Thymus (tissue), 11 donors: ENCODE measurements at regions not wholly inside any gene's neighbourhood (a gene's known extent, or its start where the extent isn't known, plus 50 kb on each side); places are given as distances from the start of the nearest gene placed in this dataset.

ENCODE experiments used
- DNase-seq, 9 donors: peaks; one replicate each; pipeline ENCODE4 v3.0.0-alpha.2; 2013; ENCODE audit warnings: low spot score in 9 of 9, low read depth in 6 of 9, missing footprints in 1 of 9
- H3K27ac ChIP-seq, 2 donors: one replicate each; pipeline ENCODE4 v1.5.1; 2013; ENCODE audit warnings: control low read depth in 1 of 2, low read depth in 1 of 2, low read length in 1 of 2, mild to moderate bottlenecking in 1 of 2, moderate library complexity in 1 of 2
- H3K27me3 ChIP-seq, 2 donors: one replicate each; pipeline ENCODE4 v1.5.1; 2013; ENCODE audit warnings: low read length in 1 of 2; ENCODE audit not compliant: control insufficient read depth in 2 of 2, insufficient read depth in 1 of 2
- H3K36me3 ChIP-seq, 2 donors: one replicate each; pipeline ENCODE4 v1.5.1; 2013; ENCODE audit warnings: low read length in 1 of 2, mild to moderate bottlenecking in 1 of 2, moderate library complexity in 1 of 2; ENCODE audit not compliant: control insufficient read depth in 2 of 2, insufficient read depth in 2 of 2
- H3K4me1 ChIP-seq, 2 donors: one replicate each; pipeline ENCODE4 v1.5.1; 2013; ENCODE audit warnings: low read length in 2 of 2; ENCODE audit not compliant: control insufficient read depth in 2 of 2, insufficient read depth in 2 of 2
- H3K4me3 ChIP-seq, 2 donors: one replicate each; pipeline ENCODE4 v1.5.1; 2013; ENCODE audit warnings: low read length in 2 of 2, control low read depth in 1 of 2, mild to moderate bottlenecking in 1 of 2
- H3K9me3 ChIP-seq, 2 donors: one replicate each; pipeline ENCODE4 v1.5.1; 2013; ENCODE audit warnings: low read length in 1 of 2, mild to moderate bottlenecking in 1 of 2; ENCODE audit not compliant: control insufficient read depth in 2 of 2, insufficient read depth in 1 of 2
- WGBS: extraction: QIAGEN DNeasy Blood & Tissue Kit; methylation state at CpG from one replicate; pipeline ENCODE4 v1.1.7; 2013; 5-methylcytosine and 5-hydroxymethylcytosine counted together
- donor health status: healthy.

DNA sequence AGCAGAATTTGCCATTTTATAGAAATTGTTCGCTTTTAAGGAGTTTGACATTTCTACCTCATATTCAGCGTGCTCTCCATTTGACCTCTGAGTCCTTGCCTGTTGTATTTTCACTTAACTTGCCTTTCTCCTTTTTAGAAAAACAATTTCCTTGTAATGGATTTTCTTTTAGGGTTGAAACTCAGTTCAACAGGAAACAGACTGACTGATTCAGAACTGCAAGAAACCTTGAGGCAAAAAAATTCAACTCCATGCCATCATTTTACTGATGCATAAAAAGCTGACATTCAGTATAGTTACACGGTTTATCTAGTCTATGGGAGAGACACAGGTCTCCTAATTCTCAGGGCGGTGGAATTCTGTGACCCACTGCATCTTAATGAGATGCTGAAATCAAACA lies 59.8 kb downstream of the MRPS30 start:
- Histone ChIP-seq H3K27me3 (no peaks in the 10 kb centered on the region), H3K9me3 (no peaks in the 10 kb centered on the region), H3K36me3 (no peaks in the 10 kb centered on the region), H3K4me1 (no peaks in the 10 kb centered on the region), H3K27ac (no peak overlapping the region), H3K4me3 (no peak overlapping the region)
- WGBS: 75% methylated on average over 4 of the region's 4 CpGs
- DNase-seq: no peak

DNA sequence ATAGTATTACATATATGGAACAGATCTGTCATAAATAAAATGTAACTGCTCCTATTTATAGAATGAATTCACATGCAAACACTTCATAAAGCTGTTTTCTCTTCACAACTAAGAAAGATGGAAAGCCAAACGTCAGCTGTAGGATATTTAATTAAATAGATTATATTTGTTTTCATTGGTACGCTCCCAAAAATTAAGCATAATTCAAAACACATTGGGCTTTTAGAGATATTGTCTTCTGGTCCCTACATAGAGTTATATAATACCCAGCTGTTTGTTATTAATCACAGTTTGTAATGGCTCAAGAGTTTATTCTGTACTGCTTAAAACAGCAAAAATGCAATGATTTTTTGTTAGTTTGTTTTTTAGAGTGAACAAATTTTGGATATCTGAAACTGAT lies 61.2 kb downstream of the MRPS30 start:
- no peaks in the 10 kb centered on the region for H3K27me3 ChIP-seq
- no peak for DNase-seq
- no peaks in the 10 kb centered on the region for H3K4me1 ChIP-seq
- H3K27ac ChIP-seq: no peak overlapping the region
- WGBS: 87% methylated on average over 2 of the region's 2 CpGs
- H3K36me3 ChIP-seq: no peaks in the 10 kb centered on the region
- no peak overlapping the region for H3K4me3 ChIP-seq
- no peaks in the 10 kb centered on the region for H3K9me3 ChIP-seq

DNA sequence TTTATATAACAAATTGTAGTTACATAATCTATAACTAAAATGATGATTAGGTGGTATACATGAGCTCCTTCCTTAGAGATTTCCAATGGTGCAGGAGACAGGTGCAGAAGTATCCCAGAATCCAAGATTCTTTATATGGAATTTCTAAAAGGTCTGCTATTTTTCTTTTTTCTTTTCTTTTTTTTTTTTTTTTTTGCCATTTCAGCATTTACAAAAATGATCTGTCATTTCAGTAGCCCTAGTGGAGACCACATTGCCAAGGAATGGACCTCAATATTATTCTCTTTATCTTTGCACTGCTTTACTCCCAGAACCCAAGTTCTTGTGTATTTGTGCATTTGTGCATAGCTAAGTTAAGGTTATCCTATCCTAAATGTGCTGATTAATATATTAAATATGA lies 61.7 kb downstream of the MRPS30 start:
- no peaks in the 10 kb centered on the region for H3K4me1 ChIP-seq

DNA sequence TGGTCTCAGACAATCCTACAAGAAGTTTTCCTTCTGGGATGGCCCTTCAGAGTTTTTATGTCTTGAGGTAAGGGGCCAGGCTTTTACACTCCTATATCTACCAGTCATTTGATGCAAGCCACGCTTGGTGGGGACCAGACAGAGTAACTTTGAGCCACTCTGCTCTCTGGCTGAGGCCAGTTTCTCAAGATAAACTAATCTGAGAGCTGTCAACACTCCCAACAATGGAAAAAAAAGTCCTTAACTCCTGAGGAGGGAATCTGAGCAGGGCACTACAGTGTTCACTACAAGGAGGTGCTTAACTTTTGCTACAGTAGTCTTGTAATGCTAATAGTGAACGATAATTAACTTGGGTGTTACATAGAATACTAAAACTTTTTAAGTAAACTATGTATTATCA lies 62.7 kb downstream of the MRPS30 start:
- Histone ChIP-seq H3K27ac (no peak overlapping the region), H3K36me3 (no peaks in the 10 kb centered on the region), H3K4me3 (no peak overlapping the region), H3K9me3 (no peaks in the 10 kb centered on the region), H3K27me3 (no peaks in the 10 kb centered on the region), H3K4me1 (no peaks in the 10 kb centered on the region)
- WGBS: 75% methylated on average over 2 of the region's 2 CpGs
- DNase-seq: no peak

More for the DNA sequence above, 61.7 kb downstream of the MRPS30 start:
- H3K4me3 ChIP-seq: no peak overlapping the region
- no peak for DNase-seq
- H3K9me3 ChIP-seq: no peaks in the 10 kb centered on the region
- no peaks in the 10 kb centered on the region for H3K27me3 ChIP-seq
- H3K27ac ChIP-seq: no peak overlapping the region
- no peaks in the 10 kb centered on the region for H3K36me3 ChIP-seq

DNA sequence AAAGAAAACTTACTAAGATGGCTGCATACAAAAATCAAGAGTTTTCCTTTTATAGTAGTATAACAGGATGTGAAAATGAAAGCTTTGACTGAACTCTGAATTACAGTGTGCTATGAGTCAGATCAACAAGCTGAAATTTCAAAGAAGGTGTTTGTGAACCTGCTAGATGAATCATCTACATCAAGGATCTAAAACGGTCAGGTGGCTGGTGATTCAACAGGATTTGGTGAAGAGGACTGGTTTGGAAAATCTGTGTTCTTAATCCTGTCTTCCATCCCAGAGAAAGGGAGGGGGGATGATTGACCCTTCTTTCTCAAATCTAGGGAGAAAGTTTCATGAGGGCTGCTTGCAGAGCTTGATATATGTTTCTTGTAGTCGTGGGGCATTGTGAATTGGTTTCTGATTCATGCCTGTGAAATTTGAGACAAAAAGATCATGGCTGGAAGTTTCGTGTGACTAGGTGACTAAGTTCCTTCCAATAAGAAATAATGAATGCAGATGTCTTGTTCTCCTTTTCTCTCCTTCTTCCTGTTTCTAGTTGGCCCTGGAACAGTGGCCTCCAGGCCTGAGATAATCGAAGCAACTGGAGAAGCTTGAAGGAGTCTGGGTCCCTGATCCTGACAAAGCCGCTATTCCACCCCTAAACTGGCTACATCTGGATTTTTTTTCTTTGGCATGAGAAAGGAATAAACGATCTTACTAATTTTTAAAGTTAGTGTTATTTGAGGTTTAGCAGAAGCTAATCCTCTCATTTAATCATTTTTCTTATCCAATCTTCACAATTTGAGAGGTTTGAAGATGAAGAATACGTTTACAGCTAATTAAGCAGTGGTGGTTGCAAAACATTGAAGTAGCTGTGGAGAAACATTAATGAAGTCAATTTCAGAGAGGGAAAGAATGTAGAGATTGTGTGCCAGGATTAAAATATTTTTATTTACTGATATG lies 67.2 kb downstream of the MRPS30 start:
- no peak for DNase-seq
- Histone ChIP-seq H3K36me3 (no peaks in the 10 kb centered on the region), H3K27ac (no peak overlapping the region), H3K27me3 (no peaks in the 10 kb centered on the region), H3K4me3 (no peak overlapping the region), H3K9me3 (no peaks in the 10 kb centered on the region), H3K4me1 (no peaks in the 10 kb centered on the region)
- 71% methylated on average over 7 of the region's 7 CpGs for WGBS

DNA sequence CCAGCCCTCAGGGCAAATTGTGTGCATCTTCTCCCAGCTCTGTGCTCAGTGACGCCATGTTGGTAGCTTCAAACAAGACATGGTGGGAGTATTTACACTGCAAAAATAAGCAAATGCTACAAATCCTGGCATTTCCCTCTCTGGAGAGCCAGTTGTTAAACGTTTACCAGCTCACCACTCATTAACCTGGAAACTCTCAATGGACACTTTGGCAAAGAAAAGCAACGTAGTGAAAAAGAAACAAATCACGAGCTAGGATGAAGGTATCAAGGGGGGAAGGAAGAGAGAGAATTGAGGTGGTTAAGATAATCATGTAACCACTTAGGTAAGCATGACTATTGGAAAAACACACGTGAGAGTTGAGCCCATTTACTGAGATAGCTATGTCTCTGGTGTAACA lies 72.5 kb downstream of the MRPS30 start:
- H3K36me3 ChIP-seq: no peaks in the 10 kb centered on the region
- H3K27ac ChIP-seq: no peak overlapping the region
- no peaks in the 10 kb centered on the region for H3K27me3 ChIP-seq
- WGBS: 86% methylated on average over 5 of the region's 5 CpGs
- H3K9me3 ChIP-seq: peaks cover 1 to 4% of the 10 kb centered on the region in 2 donors
- H3K4me3 ChIP-seq: no peak overlapping the region
- no peaks in the 10 kb centered on the region for H3K4me1 ChIP-seq
- no peak for DNase-seq

DNA sequence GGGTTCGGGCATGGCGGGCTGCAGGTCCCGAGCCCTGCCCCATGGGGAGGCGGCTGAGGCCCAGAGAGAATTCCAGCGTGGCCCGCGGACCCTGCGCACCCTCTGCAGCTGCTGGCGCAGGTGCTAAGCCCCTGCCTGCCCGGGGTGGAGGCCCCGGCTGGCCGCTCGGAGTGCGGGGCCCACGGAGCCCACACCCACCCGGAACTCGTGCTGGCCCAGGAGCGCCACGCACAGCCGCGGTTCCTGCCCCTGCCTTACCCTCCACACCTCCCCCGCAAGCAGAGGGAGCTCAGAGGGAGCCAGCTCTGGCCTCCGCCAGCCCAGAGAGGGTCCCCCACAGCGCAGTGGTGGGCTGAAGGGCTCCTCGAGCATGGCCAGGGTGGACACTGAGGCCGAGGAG lies 75.3 kb downstream of the MRPS30 start:
- H3K27ac ChIP-seq: no peak overlapping the region
- no peak for DNase-seq
- H3K36me3 ChIP-seq: no peaks in the 10 kb centered on the region
- no peaks in the 10 kb centered on the region for H3K4me1 ChIP-seq
- no peak overlapping the region for H3K4me3 ChIP-seq
- 98% methylated on average over 26 of the region's 26 CpGs for WGBS
- no peaks in the 10 kb centered on the region for H3K27me3 ChIP-seq
- peaks cover 1 to 4% of the 10 kb centered on the region in 2 donors for H3K9me3 ChIP-seq

DNA sequence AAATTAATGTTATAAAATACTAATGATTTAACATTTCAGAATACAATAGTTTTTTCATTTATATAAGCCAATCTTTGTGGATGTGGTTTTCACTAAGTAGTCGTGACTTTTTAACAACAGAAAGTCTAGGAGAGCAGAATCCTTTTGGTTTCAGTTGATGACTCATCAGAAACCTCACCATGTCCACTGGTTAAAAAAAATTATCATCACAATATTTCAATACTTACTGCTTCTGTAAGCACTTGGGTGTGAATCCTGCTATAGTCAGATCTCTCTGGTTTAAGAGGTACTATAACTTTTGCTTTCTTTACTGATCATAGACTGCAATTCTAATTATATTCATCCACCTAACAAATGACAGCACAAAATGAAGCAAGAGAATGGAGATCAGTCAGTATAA lies 77.2 kb downstream of the MRPS30 start:
- Histone ChIP-seq H3K36me3 (no peaks in the 10 kb centered on the region), H3K4me1 (no peaks in the 10 kb centered on the region), H3K4me3 (no peak overlapping the region), H3K27me3 (no peaks in the 10 kb centered on the region), H3K27ac (no peak overlapping the region), H3K9me3 (peaks cover 1 to 4% of the 10 kb centered on the region in 2 donors)
- 40% methylated on average over 1 of the region's 1 CpG for WGBS
- DNase-seq: no peak

DNA sequence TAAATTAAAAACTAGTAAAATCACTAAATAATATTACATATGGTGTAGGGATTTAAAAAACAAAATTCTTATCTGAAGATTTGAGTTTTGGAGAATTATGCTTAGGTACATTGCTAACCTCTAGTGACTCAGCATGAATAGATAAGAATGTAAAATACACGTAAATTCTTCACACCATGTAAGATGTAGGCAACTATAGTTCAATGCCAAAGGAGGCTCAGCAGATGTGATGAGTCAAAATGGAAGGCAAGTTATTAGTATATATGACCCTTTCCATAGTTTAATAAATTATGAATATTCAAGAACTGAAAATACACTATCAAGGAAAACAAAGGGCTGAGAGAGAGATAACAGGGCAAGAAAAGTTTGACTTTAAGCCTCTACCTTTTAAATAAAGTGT lies 79.0 kb downstream of the MRPS30 start:
- 89% methylated on average over 1 of the region's 1 CpG for WGBS
- Histone ChIP-seq H3K27ac (no peak overlapping the region), H3K27me3 (no peaks in the 10 kb centered on the region)

More for the DNA sequence above, 79.0 kb downstream of the MRPS30 start:
- Histone ChIP-seq H3K9me3 (peaks cover 1 to 5% of the 10 kb centered on the region in 2 donors), H3K4me3 (no peak overlapping the region), H3K4me1 (no peaks in the 10 kb centered on the region), H3K36me3 (no peaks in the 10 kb centered on the region)
- DNase-seq: no peak
